GM19397 (cell line): ENCODE measurements at regions not wholly inside any gene's neighbourhood (a gene's known extent, or its start where the extent isn't known, plus 50 kb on each side); places are given as distances from the start of the nearest gene placed in this dataset.

Experiments used
- ATAC-seq: cut with Tn5 transposase; IDR thresholded peaks from one replicate; pipeline ENCODE4 v1.9.1; 2021; ENCODE audit warnings: mild to moderate bottlenecking, moderate library complexity; ENCODE audit not compliant: unreplicated experiment

DNA sequence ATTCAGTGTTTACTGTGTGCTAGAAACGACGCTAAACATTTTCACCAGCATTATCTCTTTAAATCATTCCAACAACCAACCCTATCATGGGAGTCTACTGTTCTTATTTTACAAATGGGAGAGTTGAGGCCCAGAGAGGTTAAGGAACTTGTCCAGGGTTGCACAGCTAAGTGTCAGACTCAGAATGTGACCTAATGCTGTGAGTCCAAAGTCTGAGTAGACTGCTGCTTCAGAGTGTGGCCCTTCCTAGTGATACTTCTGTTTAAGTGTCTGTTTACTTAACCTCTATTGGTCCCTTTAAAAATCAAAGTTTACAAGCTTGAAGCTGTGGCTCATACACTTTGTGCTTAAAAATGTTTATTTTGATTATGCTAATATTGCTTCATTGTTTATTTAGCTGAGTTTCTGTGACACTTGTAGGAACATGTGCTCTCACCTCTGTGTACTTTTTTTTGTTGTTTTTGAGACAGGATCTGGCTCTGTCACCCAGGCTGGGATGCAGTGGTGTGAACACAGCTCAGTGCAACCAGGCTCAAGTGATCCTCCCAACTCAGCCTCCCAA lies 84.4 kb upstream of the SYPL1 start:
- ATAC-seq: no peak

DNA sequence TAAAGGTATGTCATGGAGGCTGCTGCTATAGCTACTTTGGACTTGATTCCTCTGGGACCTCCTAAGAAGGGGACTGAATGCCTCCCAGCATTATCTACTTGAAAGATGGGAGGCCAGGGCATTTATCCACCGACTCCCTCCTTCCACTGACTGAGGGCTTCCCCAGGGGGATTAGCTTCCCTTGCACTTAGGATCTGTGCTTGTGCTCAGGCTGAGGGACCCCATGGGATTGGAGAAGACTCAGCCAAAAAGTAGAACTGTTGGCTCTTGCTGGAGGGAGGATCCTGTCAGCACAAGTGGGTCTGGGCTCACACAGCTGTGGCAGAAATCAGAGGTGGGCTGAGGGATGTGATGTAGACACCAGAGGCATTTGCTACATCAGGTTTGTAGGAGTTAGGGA lies 81.5 kb upstream of the SYPL1 start:
- no peak for ATAC-seq

- no peak for ATAC-seq
Measured at GRCh38 chr7:106190589-106191330, 78.6 kb upstream of the SYPL1 start.

GRCh38 chr7:106187613-106188350 lies 75.7 kb upstream of the SYPL1 start:
- no peak for ATAC-seq

DNA sequence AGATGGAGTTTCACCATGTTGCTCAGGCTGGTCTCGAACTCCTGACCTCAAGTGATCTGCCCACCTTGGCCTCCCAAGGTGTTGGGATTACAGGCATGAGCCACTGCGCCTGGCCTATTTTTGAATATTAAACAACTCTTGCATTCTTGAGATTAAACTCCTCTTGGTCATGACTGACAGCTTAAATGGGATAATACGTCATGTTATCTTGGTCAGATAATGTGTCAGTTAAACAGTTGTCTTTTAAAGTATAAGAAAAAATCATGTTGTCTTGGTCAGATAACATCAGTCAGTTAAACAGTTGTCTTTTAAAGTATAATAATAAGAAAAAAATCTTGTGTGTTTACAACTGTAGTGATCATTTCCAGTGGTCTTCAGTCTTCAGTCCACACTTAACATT lies 73.6 kb upstream of the SYPL1 start:
- no peak for ATAC-seq

DNA sequence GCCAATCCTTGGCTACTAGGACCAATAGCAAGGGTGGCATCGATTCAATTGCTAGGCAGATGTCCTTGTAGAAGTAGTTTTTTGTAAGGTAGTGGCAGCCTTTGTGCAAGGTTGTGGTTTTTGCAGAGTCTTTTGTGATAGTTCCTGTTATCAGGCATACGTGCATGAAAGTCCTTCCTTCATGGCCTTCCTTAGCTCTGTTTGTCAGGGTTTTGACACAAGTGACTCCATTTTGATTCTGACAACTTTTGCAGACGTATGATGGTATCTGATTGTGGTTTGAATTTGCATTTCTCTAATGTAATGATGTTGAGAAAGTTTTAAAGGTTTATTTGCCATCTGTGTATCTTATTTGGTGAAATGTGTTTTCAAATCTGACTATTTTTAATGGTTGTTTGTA lies 71.8 kb upstream of the SYPL1 start:
- ATAC-seq: no peak

- no peak for ATAC-seq
Measured at GRCh38 chr7:106182904-106183303, 70.8 kb upstream of the SYPL1 start.

- no peak for ATAC-seq
Measured at GRCh38 chr7:106181658-106182265, 69.7 kb upstream of the SYPL1 start.

- ATAC-seq: no peak
Measured at GRCh38 chr7:106180721-106181120, 68.6 kb upstream of the SYPL1 start.

GRCh38 chr7:106179256-106179655 lies 67.1 kb upstream of the SYPL1 start:
- ATAC-seq: no peak

DNA sequence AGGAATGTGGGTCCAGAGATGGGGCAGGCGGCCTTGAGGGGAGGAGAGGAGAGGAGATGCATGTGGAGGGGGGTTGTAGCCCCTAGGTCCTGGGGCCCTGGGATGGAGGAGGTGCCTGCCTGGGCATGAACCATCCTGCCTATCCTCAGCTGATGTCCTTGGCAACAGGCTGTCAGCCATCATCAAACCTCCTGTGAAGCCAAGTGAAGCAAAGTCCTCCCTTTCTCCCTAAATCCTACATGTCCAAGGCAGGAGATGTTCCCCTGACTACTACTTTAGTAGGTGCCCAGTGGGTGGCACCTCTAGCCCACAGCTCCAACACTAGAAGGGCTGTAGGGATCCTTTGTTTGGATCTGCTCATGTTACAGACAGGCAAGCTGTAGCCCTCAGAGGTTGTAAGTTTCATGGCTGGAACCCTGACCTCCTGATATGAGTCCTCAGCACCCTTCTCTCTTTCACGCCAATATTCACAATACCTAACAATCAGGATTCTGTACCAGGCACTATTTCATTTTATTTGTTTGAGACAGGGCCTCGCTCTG lies 66.6 kb upstream of the SYPL1 start:
- no peak for ATAC-seq

- no peak for ATAC-seq
Measured at GRCh38 chr7:106177738-106178592, 65.9 kb upstream of the SYPL1 start.

DNA sequence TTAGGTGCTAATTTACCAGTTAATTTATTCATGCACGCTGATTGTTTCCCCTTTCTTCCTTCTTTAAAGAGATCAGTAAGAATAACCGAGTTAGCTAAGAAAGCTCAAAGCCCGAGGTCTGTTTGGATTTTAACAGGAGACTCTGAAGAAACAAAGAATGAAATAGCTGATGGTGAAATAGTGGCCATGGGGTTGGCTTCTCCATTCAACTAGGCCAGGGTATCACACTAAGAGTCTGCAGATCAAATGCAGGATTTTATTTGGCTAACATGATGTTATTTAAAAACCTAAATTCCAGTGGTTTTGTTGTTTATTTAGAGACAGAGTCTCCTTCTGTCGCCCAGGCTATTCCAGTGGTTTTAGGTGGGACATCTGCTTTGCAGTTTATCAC lies 65.2 kb upstream of the SYPL1 start:
- no peak for ATAC-seq

- peak; percentile 62 for ATAC-seq
Measured at GRCh38 chr7:106176414-106177299, 64.5 kb upstream of the SYPL1 start.

DNA sequence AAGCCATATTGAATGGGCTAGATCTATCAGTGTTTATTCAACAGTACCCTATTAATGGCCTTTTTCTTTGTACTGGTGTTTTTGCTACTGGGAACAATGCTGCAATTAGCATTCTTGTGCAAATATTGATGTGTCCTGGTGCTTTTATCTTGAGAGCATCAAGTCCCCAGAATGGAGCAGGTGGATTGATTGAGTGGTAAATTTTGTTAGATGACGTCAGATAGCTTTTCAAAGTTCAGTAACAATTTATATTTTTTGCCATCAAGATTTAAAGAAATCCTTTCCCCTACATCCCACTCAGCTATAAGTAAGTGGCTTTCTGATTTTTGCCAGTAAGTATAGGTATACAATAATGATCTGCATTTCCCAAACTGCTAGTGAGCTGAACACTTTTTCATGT lies 63.4 kb upstream of the SYPL1 start:
- no peak for ATAC-seq

DNA sequence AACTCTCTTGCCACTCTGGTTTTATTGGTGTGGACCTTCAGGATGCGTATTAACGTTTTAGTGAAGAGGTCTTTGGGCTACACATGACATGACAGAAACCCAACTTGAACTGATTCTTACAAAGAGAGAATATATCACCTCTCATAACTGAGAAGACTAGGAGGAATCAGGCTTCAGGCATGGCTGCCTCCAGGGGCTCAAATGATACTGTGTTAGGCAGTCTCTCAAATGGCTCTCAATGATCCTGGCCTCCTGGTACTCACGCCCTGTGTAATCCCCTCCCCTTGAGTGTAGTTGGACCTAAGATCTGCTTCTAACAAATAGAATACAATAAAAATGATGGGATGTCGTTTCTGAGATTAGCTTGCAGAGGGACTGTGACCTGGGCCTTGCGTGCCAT lies 58.5 kb upstream of the SYPL1 start:
- no peak for ATAC-seq

- ATAC-seq: no peak
Measured at GRCh38 chr7:106169821-106170610, 57.9 kb upstream of the SYPL1 start.

GRCh38 chr7:106167439-106168136 lies 55.5 kb upstream of the SYPL1 start:
- ATAC-seq: no peak
